ENCODE measurements at regions not wholly inside any gene's neighbourhood (a gene's known extent, or its start where the extent isn't known, plus 50 kb on each side); places are given as distances from the start of the nearest gene placed in this dataset.

GRCh38 chr2:117257362-117257761, 557.1 kb upstream of the DDX18 start:
- TF ChIP-seq CTCF (IDR thresholded peaks at IDR 0.05; ENCODE audit: insufficient read depth, low read depth, low read length) (no peak), EZH2 (IDR thresholded peaks at IDR 0.05; ENCODE audit: insufficient read depth, low read length) (no peak)
